Stimulated activated naive CD8-positive, alpha-beta T cell treated with anti-CD3 and anti-CD28 coated beads, Interleukin-15, amount 100 ng/mL, for 72 hours (primary cell): ENCODE measurements at regions not wholly inside any gene's neighbourhood (a gene's known extent, or its start where the extent isn't known, plus 50 kb on each side); places are given as distances from the start of the nearest gene placed in this dataset.
A peak's percentile ranks its signal among the peaks of the same experiment; 100 is the strongest.

Experiments
- ATAC-seq: fragments of 150-1000 bp; cut with Tn5 transposase; 2 replicates; pipeline ENCODE4 v1.10.0; 2021; ENCODE audit warnings: mild to moderate bottlenecking, moderate library complexity
- DNase-seq, 2 donors: peaks; one replicate each; pipeline ENCODE4 v3.0.0; 2021 to 2022
- H3K27ac Mint-ChIP-seq, 2 donors: one replicate each; pipeline ENCODE4 v1.8.0; 2022; ENCODE audit warnings: mild to moderate bottlenecking in 2 of 2, mixed read lengths in 2 of 2, moderate library complexity in 2 of 2
- H3K27me3 Mint-ChIP-seq: one replicate; pipeline ENCODE4 v1.8.0; 2022; ENCODE audit warnings: mixed read lengths
- H3K4me1 Mint-ChIP-seq: one replicate; pipeline ENCODE4 v1.8.0; 2022; ENCODE audit warnings: mild to moderate bottlenecking, mixed read lengths
- H3K4me3 Mint-ChIP-seq, 2 donors: one replicate each; pipeline ENCODE4 v1.8.0; 2022; ENCODE audit warnings: mild to moderate bottlenecking in 2 of 2, mixed read lengths in 2 of 2, moderate library complexity in 1 of 2
- H3K9me3 Mint-ChIP-seq, 2 donors: one replicate each; pipeline ENCODE4 v1.8.0; 2022; ENCODE audit warnings: mixed read lengths in 2 of 2

DNA sequence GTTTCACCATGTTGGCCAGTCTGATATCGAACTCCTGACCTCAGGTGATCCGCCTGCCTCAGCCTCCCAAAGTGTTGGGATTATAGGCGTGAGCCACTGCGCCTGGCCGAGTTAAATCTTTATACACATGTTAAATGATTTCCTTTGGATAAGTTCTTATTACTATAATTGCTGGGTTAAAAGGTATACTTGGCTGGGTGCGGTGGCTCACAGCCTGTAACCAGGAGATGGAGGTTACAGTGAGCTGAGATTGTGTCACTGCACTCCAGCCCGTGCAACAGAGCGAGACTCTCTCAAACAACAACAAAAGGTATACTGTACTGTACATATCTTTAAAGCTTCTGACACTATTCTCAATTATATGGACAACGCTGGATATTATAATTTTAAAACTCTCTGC, 53.2 kb upstream of the CDK13 start:
- H3K27me3 Mint-ChIP-seq = no peaks in the 10 kb centered on the region
- DNase-seq = no peak
- ATAC-seq = no peak
- H3K27ac Mint-ChIP-seq = no peak overlapping the region
- H3K4me1 Mint-ChIP-seq = no peaks in the 10 kb centered on the region
- no peaks in the 10 kb centered on the region for H3K9me3 Mint-ChIP-seq
- peak overlapping the region in 1 of 2 donors; percentile 64 for H3K4me3 Mint-ChIP-seq

DNA sequence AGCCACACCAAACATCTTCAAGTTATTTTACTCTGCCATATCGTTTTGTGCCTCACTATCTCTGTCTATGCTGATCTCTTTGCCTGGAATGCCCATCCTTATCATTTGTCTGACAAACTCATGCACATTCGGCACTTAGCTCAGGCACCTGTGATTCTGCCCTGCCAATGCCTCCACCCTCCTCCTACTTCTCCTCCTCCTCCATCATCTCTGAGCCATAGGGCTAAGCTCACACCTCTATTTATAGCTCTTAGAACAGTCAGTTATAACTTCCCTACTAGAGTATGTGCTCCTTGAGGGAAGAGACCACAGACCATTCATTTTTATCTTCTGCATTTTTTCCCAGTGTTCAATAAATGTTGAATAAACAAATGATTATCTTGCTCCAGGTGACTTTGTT, 51.2 kb upstream of the CDK13 start:
- ATAC-seq = no peak
- Mint-ChIP-seq H3K4me3 (no peak overlapping the region), H3K4me1 (no peaks in the 10 kb centered on the region)

More for the DNA sequence above, 51.2 kb upstream of the CDK13 start:
- Mint-ChIP-seq H3K9me3 (no peaks in the 10 kb centered on the region), H3K27me3 (no peaks in the 10 kb centered on the region), H3K27ac (no peak overlapping the region)
- no peak for DNase-seq
